ENCODE measurements at regions not wholly inside any gene's neighbourhood (a gene's known extent, or its start where the extent isn't known, plus 50 kb on each side); places are given as distances from the start of the nearest gene placed in this dataset.

DNA sequence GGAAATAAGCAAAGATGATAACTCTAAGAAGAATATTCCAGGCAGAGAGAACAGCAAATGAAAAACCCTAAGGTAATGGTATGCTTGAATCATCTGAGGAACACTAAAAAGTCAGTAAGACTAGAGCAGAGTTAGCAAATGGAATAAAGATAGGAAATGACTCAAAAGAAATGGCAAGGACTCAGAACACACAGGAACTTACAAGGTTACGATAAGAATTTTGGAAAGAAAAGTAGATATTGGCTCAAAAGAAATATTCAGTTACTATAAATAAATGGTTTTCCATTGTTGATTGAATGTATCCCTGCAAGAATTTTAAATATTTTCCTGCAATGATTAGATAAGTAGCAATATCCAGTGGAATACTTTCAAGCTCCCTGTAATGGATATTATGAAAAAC, 705.8 kb downstream of the C12orf50 start:
- intact Hi-C loops (cut with DNase I, micrococcal nuclease) = no loop called here
- DNase-seq (no peak), ATAC-seq (no peak)

DNA sequence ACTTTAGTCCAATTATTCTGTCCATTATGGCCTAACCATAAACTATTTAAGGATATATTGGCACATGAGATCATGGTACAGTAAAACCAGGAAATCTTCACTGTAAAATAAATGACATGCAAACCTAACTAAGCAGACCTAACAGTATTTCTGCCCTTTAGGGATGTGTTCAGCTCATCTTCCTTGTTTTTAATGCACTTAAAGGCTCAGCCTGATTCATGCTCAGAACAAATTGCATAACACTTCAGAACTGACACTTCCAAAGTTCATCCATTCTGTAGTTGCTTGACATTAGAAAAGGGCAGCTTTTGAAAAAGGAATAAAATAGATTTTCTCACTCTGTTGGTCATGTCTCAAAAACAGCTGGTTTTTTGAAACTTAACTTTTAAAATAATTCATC, 708.5 kb downstream of the C12orf50 start:
- intact Hi-C loops (cut with DNase I, micrococcal nuclease) = no loop called here
- DNase-seq (no peak), ATAC-seq (no peak)

DNA sequence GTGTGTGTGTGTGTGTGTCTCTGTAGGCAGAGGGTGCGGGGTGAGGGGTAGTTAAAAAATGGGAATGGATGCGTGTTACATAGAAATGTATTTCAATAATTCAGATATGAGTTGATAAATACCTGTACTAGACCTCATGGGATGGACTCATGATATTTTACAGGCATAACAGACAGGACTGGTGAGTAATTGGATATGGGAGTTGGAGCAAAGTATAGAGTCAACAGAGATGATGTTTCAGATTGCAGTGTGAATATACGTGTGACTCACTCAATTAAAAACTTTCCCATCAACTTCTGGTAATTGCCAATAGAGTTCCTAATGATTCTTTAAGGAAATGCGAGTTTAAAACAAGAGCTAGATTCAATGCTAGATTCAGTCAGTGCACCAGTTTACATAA, 711.9 kb downstream of the C12orf50 start:
- ATAC-seq = peak; percentile 60
- no peak for DNase-seq
- intact Hi-C loops (cut with DNase I, micrococcal nuclease) = no loop called here

DNA sequence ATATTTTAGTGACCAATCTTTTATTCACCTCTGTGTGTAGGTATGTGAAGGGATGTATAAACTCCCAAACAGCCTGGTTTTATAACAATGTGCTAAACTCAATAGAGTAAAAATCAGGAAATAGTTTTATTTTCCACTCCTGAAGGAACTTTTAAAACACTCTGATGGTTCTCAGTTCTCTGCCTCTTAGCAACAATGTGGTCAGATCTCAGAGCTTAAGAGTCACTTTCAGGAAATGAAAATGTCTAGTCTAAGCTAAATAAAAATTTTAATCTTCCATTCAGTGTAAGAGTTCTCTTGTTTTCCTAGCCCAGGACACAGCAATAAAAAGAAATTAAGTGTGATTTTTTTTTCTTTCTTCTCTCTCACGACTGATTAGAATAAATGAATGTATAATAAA, 718.0 kb downstream of the C12orf50 start:
- ATAC-seq (no peak), DNase-seq (no peak)
- intact Hi-C loops (cut with DNase I, micrococcal nuclease) = no loop called here

DNA sequence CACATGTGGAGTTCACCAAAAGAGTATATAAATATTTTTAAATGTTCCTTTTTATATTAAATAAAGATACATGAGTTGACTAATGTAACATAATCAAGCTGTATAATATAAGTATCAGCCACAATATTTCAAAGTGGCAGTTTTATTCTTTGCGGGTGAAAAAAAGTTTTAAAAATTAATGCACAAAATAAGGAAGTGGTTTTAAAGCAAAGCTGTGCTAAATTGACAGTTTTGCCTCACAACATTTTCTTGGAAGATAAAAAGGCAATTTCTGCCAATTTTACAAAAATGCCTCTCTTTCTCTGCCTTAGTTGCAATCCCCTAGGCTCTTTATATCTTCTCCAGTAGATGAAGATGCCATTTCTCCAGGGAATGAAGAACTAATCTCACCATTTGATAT, 719.1 kb downstream of the C12orf50 start:
- DNase-seq (no peak), ATAC-seq (no peak)
- intact Hi-C loops (cut with DNase I, micrococcal nuclease) = no loop called here

DNA sequence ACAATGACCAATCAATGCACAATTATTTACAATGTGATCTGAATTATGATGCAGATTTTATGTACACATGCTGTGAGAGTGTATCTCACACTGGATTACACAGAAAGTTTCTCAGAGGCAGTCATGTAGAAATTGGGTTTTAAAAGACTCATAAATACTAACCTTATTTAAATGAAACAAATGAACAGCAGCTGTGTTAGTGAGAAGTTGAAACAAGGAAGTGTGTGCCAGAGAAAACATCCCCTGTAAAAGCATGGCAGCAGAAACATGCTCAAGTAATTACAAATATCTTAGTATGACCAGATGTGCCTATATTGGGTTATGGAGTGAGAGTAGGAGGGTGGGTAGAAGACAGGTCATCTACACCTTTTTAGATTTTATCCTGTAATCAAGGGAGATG, 723.7 kb downstream of the C12orf50 start:
- intact Hi-C loops (cut with DNase I, micrococcal nuclease) = no loop called here
- no peak for DNase-seq

DNA sequence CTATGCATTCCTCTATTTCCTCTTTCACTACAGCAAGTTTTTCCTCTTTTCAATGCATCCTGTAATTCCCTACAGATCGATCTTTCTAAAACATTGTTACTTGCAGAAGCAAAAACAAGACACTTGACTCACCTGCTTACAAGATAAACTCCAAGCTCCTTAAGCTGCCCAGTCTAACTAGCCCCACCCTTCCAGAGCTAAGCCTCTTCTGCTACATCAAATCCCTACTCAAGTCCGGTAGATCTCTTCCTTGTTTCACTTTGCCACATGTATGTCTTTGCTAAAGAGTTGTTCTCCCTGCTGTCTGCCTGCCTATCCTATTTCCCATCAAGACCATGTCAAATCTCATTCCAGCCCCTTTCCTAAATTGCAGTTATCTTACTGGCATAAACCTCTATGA, 724.8 kb downstream of the C12orf50 start:
- DNase-seq = no peak
- peak; percentile 64 for ATAC-seq
- intact Hi-C loops (cut with DNase I, micrococcal nuclease) = no loop called here

More for the DNA sequence above, 723.7 kb downstream of the C12orf50 start:
- ATAC-seq = no peak

DNA sequence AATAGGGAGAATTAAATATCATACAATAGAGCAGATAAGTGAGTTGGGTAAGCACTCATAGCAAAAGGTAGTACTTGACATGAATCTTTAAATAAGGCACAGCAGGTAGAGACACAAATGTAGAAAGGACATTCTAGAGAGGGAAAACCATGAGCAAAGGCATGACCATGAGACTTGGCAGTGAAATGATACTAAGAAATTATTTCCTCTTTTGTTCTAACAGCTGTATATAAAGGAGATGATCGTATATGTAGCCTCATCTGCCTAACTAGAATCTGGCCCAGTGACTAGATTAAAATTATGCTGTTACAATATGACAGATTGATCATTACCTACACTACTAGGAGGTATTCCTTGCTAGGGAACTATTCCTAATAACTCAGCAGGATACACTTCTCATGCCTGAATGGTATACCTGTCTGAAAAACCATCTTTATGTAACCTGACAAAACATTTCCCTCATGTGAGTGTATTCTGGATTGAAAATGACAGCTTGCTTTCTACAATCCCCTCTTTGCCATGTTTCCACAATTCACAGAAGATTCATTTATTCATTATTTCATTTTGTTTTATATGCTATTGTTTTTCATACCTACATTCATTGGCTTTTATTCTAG, 725.7 kb downstream of the C12orf50 start:
- intact Hi-C loops (cut with DNase I, micrococcal nuclease) = no loop called here
- ATAC-seq (no peak), DNase-seq (no peak)

DNA sequence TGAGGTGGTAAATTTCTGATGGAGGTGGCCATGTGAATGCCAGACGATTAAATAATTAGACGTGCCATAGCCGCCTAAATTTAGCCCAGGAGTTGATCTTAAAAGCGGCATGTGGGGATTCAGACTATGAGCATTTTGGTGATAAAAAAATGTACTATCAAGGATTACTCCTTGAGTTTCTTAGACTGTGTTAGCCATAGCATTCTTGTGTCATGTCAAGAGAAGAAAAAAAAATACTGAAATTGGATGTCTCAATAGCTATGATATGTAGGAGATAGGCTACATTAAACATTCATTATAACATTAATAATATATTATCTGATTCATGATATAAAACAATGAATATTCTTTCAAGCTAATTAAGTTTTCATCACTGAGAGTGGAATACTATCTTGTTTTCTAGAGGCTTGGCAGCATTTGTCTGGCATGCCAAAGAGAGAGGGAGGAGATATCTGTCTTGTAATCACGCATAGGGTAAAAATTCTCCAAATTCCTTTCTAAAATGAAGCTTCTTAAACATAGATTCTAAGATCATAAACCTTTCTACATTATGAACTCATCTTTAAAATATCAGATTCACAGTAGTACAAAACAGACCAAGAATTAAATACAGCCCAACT, 727.0 kb downstream of the C12orf50 start:
- DNase-seq = no peak
- no peak for ATAC-seq
- intact Hi-C loops (cut with DNase I, micrococcal nuclease) = no loop called here

DNA sequence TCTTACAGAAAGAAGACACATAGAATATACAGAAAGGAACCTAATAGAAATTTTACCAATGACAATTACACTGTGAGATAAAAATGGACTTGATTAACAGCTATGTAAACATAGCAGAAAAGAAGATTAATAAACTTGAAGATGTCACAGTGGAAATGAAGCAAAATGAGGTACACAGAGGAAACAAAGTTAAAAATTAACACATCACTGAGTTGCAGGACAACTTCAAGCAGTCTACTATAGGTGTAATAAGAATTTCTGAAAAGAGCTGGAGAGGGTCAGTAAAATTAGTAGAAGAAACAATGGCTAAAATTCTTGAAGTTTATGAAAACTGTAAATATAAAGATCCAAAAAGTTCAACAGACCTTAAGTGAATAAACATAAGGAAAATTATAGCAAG, 738.7 kb downstream of the C12orf50 start:
- ATAC-seq (no peak), DNase-seq (no peak)
- intact Hi-C loops (cut with DNase I, micrococcal nuclease) = no loop called here

DNA sequence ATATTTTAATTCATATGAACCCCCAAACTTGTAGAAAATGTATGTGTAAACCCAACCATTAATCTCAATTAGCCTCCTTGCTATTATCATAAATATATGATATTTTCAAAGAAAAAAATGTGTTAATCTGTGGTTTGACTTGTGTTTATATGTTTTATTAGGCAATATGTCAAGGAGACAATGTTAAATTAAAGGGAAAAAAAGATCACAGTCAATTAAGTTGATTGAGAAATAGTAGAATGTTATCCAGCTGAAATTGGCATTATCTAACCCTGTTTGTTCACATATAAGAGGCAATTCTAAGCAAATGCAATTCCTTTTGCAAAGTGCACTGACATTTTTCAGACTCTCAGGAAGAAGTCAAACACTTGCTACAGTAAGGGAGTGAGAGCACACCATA, 745.3 kb downstream of the C12orf50 start:
- intact Hi-C loops (cut with DNase I, micrococcal nuclease) = no loop called here
- DNase-seq = no peak
- ATAC-seq = no peak

DNA sequence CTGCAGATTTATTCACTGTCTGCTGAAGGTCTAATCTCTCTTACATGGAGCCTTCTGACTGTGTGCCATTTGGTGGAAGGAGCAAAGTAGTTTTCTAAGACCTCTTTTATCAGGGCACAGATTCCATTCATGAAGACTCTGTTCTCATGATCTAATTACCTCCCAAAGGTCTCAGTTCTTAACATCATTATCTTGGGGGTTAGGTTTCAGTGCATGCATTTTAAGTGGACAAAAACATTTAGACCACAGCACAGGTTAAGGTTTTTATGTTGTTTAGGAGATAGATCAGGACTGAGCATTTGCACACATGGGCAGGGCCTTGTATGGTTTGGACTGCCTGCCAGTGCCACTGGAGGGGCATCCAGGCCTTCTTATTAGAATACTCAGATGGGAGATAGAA, 746.1 kb downstream of the C12orf50 start:
- intact Hi-C loops (cut with DNase I, micrococcal nuclease) = no loop called here
- ATAC-seq (no peak), DNase-seq (no peak)

DNA sequence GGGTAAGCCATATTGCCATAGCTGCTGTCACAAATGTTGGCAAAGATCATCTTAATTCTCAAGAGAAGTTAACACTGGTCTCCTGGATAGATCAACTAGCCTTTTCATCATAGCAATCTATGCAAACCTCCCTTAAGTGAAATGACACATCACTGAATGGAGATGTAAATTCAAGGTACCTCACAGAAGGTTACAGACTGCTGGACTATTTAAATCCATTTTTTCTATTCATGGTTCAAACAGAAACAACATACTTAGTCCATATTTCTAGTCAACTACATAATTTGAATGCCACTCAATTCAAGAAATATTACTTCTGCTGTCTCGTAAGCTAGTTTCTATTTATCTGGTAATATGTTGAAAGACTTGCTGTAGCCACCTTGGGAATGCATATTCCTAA, 748.3 kb downstream of the C12orf50 start:
- DNase-seq (no peak), ATAC-seq (no peak)
- intact Hi-C loops (cut with DNase I, micrococcal nuclease) = no loop called here

DNA sequence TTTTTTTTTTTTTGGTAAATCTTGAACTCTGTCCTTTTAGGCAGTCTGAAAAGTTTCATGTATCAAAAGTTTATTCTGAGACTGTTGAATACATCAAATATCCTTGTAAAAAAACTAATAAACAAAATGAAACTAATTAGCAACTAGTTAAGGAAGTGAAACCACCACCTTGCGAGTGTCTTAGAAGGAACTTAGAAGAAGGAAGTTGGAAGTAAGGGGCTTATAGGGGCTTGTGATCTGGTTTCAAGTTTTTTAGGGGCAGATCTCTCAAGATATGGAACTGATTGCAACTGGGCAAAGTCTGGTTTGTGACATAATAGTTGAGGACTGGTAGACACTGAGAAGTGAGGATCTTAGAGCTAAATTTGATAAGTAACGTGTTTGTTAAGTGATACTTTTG, 748.8 kb downstream of the C12orf50 start:
- ATAC-seq = no peak
- intact Hi-C loops (cut with DNase I, micrococcal nuclease) = no loop called here
- no peak for DNase-seq

DNA sequence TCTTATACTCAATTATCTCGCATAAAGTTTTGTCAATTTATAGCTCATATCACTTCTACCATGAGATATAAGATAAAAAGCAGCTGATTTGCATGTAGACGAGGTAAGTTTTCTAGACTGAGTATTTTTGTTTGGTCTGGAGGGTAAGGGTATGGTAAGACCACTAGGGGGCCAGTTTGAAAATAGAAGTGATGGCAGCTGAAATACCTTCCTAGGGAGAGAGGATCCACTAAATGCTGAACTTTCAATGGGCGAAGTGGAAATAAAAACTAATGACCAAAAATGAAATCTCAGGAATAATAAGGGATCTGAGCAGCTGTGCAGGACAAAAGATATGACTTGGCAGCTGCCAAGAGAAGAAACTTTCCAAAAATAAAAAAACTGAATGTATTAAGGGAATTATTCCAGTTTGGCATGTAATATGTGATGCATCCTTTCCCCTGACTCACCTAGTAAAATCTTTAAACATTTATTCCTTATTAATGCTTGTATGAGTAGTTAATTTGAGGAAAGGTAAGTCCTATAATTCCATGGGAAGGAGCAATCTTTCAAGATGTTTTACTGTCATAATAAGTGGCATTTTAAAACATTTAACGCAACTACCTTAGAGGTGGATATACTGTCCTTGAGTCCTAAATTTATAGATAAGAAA, 754.5 kb downstream of the C12orf50 start:
- DNase-seq (no peak), ATAC-seq (no peak)
- intact Hi-C loops (cut with DNase I, micrococcal nuclease) = no loop called here

DNA sequence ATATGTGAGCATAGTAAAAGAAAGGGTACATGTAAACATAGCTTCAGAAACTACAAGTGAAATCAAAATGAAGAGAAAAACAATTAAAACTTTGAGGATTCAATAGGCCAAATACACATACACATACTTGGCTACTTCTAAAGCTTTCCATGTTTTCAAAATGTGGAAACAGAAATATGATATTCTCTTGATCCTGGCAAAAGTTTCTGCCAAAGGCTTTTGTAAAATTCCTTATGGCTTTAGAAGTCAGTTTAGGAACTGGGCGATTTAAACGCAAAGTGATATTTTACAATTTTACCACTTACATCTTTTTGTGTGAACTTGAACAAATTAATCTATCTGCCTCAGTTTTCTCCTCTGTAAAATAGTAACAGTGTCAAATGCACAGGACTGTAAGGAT, 756.4 kb downstream of the C12orf50 start:
- DNase-seq (no peak), ATAC-seq (no peak)
- intact Hi-C loops (cut with DNase I, micrococcal nuclease) = no loop called here

DNA sequence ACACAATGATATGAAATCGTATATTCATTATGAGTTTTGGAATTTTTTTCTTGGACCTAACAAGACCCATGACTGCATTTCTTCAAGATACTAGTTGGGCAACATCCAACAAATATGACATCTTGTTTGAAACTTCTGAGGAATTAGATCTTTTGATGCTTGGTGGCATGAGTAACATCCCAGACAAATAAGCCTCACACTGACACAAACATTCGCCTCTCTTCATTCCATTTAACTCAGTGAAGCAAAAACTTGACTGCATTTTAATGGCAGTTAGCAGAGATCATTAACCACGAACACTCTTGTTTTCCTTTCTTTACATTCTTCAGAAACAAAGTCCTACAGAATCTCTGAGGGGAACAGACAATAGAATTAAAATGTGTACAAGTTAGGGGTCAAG, 758.3 kb downstream of the C12orf50 start:
- DNase-seq (no peak), ATAC-seq (no peak)
- intact Hi-C loops (cut with DNase I, micrococcal nuclease) = no loop called here

DNA sequence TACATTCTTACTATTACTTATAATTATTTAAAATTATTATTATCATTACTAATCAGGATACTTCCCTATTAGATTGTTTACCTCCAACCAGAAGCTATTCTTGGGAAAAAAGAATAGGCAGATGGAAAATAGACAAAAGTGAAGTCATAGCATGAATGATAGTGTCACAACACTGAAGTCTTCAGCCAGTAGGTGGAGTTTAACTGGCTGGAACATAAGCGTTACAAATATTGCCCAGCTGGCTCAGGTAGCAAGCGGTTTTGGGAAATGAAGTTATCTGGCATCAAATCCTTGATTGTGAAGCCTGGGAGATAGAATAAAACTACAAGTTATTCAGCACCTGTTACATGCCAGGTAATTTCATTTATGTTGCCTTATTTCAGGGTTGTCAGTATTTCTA, 762.9 kb downstream of the C12orf50 start:
- DNase-seq = no peak
- ATAC-seq = no peak
- intact Hi-C loops (cut with DNase I, micrococcal nuclease) = no loop called here

DNA sequence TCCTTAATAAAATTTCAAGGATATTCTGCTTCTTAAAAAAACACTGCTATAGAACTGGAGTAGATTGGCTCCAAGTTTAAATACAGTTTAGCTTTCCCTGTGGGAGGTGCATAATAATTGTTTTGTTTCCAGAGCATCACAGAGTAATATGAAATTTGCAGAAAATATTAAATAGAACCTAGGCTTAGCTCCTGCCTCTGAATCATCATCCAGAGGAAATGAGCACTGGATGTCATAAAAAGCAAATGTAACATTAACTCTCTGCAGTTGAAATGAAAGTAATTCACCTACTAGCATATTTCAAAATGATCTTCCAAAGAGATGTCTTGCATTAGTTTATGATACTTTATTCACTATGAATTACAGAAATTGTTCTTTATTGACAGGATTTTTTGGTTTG, 769.8 kb downstream of the C12orf50 start:
- ATAC-seq = no peak
- intact Hi-C loops (cut with DNase I, micrococcal nuclease) = no loop called here

DNA sequence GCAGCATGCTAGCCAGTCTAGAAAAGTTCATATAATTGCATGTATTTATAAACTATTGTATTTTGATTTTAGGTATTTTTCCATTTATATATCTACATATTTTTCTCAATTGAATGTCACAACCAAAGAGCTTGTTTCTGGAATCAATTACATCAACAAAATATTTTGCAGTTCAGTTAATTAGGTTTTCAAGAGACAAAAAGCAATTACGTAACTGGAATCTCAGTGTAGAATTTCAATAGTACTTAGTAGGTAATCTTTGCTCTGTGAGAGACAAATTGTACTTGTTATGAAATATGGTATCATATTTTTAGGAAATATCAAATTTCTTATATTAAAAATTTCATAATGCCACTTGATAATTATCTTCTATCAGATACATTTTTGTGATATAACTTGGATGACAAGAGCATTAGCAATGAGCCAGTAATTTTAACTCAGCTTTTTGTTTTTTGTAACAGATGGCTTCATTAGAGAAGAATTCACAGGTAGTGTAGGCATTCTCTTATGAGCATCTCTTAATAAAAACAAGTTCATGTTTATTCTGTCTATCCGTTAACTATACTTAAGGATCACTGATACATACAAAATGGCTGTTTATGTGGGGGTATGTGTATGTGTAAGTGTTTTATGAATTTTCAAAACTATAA, 774.7 kb downstream of the C12orf50 start:
- no peak for ATAC-seq
- no peak for DNase-seq
- intact Hi-C loops (cut with DNase I, micrococcal nuclease) = no loop called here

More for the DNA sequence above, 769.8 kb downstream of the C12orf50 start:
- DNase-seq = no peak

All from left colon (tissue), 2 donors.